ENCODE measurements at regions not wholly inside any gene's neighbourhood (a gene's known extent, or its start where the extent isn't known, plus 50 kb on each side); places are given as distances from the start of the nearest gene placed in this dataset.
A peak's percentile ranks its signal among the peaks of the same experiment; 100 is the strongest.
"Not testable (repeated sequence)": the region's sequence is repeated elsewhere in the genome, so short reads cannot be mapped to it uniquely, and the experiment has no call there.

GRCh38 chr10:46645110-46645509 lies 66.2 kb downstream of the SYT15 start:
- DNase-seq (ENCODE audit: low spot score): not testable (repeated sequence)

GRCh38 chr10:46646132-46646531 lies 67.2 kb downstream of the SYT15 start:
- DNase-seq (ENCODE audit: low spot score): not testable (repeated sequence)

GRCh38 chr10:46650967-46651366 lies 72.0 kb downstream of the SYT15 start:
- DNase-seq (ENCODE audit: low spot score): not testable (repeated sequence)

GRCh38 chr10:46657437-46657836 lies 78.5 kb downstream of the SYT15 start:
- not testable (repeated sequence) for DNase-seq (ENCODE audit: low spot score)

GRCh38 chr10:46660027-46660834 lies 81.3 kb downstream of the SYT15 start:
- DNase-seq (ENCODE audit: low spot score): not testable (repeated sequence)

- DNase-seq (ENCODE audit: low spot score): not testable (repeated sequence)
Measured at GRCh38 chr10:46660835-46661164, 81.9 kb downstream of the SYT15 start.

GRCh38 chr10:46665536-46665935 lies 86.6 kb downstream of the SYT15 start:
- not testable (repeated sequence) for DNase-seq (ENCODE audit: low spot score)

- not testable (repeated sequence) for DNase-seq (ENCODE audit: low spot score)
Measured at GRCh38 chr10:46668357-46668997, 89.5 kb downstream of the SYT15 start.

- DNase-seq (ENCODE audit: low spot score): not testable (repeated sequence)
Measured at GRCh38 chr10:46677836-46678435, 99.0 kb downstream of the SYT15 start.

GRCh38 chr10:46691397-46691796 lies 112.5 kb downstream of the SYT15 start:
- not testable (repeated sequence) for DNase-seq (ENCODE audit: low spot score)

- not testable (repeated sequence) for DNase-seq (ENCODE audit: low spot score)
Measured at GRCh38 chr10:46693218-46693617, 114.3 kb downstream of the SYT15 start.

GRCh38 chr10:46717264-46717663 lies 138.3 kb downstream of the SYT15 start:
- DNase-seq (ENCODE audit: low spot score): not testable (repeated sequence)

GRCh38 chr10:46718014-46718413 lies 139.1 kb downstream of the SYT15 start:
- not testable (repeated sequence) for DNase-seq (ENCODE audit: low spot score)

GRCh38 chr10:46720386-46720785 lies 141.5 kb downstream of the SYT15 start:
- DNase-seq (ENCODE audit: low spot score): peak; percentile 21

GRCh38 chr10:46720811-46721518 lies 142.0 kb downstream of the SYT15 start:
- DNase-seq (ENCODE audit: low spot score): not testable (repeated sequence)

- not testable (repeated sequence) for DNase-seq (ENCODE audit: low spot score)
Measured at GRCh38 chr10:46724258-46724657, 145.3 kb downstream of the SYT15 start.

GRCh38 chr10:46728359-46728758 lies 149.4 kb downstream of the SYT15 start:
- not testable (repeated sequence) for DNase-seq (ENCODE audit: low spot score)

GRCh38 chr10:46730729-46731128 lies 151.8 kb downstream of the SYT15 start:
- not testable (repeated sequence) for DNase-seq (ENCODE audit: low spot score)

- DNase-seq (ENCODE audit: low spot score): not testable (repeated sequence)
Measured at GRCh38 chr10:46733635-46734261, 154.8 kb downstream of the SYT15 start.

GRCh38 chr10:46734262-46734642 lies 155.3 kb downstream of the SYT15 start:
- DNase-seq (ENCODE audit: low spot score): not testable (repeated sequence)

- not testable (repeated sequence) for DNase-seq (ENCODE audit: low spot score)
Measured at GRCh38 chr10:46739919-46740318, 161.0 kb downstream of the SYT15 start.
